ENCODE measurements at regions not wholly inside any gene's neighbourhood (a gene's known extent, or its start where the extent isn't known, plus 50 kb on each side); places are given as distances from the start of the nearest gene placed in this dataset.

DNA sequence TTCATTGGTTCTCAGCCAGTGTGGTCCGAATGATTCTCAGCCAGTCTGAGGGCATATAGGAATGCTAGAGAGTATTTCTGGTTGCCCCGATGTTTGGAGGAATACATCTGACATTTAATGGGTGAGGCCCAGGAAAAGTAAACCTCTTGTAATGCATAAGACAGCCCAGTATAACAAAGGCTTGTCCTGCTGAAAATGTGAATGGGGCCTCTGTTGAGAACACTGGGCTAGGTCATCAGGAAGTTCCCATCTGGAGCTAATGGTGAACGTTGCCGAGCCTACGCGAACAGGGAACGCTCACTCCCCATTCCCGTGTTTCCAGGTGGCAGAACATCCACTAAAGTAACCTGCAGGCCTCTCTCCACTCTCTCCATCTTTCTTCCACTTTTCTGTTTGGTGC lies 132.0 kb upstream of the CLNK start:
- TF ChIP-seq, protein P1, sequence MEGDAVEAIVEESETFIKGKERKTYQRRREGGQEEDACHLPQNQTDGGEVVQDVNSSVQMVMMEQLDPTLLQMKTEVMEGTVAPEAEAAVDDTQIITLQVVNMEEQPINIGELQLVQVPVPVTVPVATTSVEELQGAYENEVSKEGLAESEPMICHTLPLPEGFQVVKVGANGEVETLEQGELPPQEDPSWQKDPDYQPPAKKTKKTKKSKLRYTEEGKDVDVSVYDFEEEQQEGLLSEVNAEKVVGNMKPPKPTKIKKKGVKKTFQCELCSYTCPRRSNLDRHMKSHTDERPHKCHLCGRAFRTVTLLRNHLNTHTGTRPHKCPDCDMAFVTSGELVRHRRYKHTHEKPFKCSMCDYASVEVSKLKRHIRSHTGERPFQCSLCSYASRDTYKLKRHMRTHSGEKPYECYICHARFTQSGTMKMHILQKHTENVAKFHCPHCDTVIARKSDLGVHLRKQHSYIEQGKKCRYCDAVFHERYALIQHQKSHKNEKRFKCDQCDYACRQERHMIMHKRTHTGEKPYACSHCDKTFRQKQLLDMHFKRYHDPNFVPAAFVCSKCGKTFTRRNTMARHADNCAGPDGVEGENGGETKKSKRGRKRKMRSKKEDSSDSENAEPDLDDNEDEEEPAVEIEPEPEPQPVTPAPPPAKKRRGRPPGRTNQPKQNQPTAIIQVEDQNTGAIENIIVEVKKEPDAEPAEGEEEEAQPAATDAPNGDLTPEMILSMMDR (IDR thresholded peaks at IDR 0.05), result no peak
- TF ChIP-seq POLR2A (IDR thresholded peaks at IDR 0.05), result no peak
- TF ChIP-seq POLR2AphosphoS5 (IDR thresholded peaks at IDR 0.05), result no peak

Data from upper lobe of left lung (tissue), 4 donors.